CD14-positive monocyte (primary cell): ENCODE measurements at regions not wholly inside any gene's neighbourhood (a gene's known extent, or its start where the extent isn't known, plus 50 kb on each side); places are given as distances from the start of the nearest gene placed in this dataset.

Source experiments
- DNase-seq, 3 donors: peaks; one replicate each; pipeline ENCODE4 v3.0.0-alpha.2; 2011 to 2022
- H2AFZ ChIP-seq: 2 replicates; pipeline ENCODE4 v1.6.0; 2012; ENCODE audit warnings: mild to moderate bottlenecking, low read depth, low read length, inconsistent platforms; ENCODE audit not compliant: insufficient read depth, poor library complexity, severe bottlenecking
- H3K27ac ChIP-seq, 2 donors: 1 replicate in 1 of 2; 2 replicates in 1 of 2; pipeline ENCODE4 v1.5.1; 2012 to 2013; ENCODE audit warnings: low read length in 2 of 2, control low read depth in 1 of 2, inconsistent platforms in 1 of 2, low read depth in 1 of 2, mild to moderate bottlenecking in 1 of 2
- H3K27me3 ChIP-seq, 2 donors: one replicate each; pipeline versions ENCODE4 v1.6.0 to v1.6.1; 2011 to 2013; ENCODE audit warnings: low read length in 2 of 2; ENCODE audit not compliant: control insufficient read depth in 2 of 2, insufficient read depth in 2 of 2
- H3K36me3 ChIP-seq, 2 donors: replicated peaks in 1 of 2; 1 replicate in 1 of 2; 2 replicates in 1 of 2; pipeline versions ENCODE4 v1.5.1 to v1.6.1; 2012 to 2013; ENCODE audit warnings: low read length in 2 of 2, control low read depth in 1 of 2, inconsistent platforms in 1 of 2, mild to moderate bottlenecking in 1 of 2; ENCODE audit not compliant: insufficient read depth in 2 of 2, control insufficient read depth in 1 of 2
- H3K4me1 ChIP-seq, 2 donors: 1 replicate in 1 of 2; 2 replicates in 1 of 2; pipeline versions ENCODE4 v1.5.1 to v1.6.1; 2012 to 2013; ENCODE audit warnings: low read length in 2 of 2, control low read depth in 1 of 2, inconsistent platforms in 1 of 2, mild to moderate bottlenecking in 1 of 2, moderate library complexity in 1 of 2; ENCODE audit not compliant: insufficient read depth in 2 of 2, control insufficient read depth in 1 of 2
- H3K4me2 ChIP-seq: replicated peaks from 2 replicates; pipeline ENCODE3; 2012; ENCODE audit warnings: low read length, moderate library complexity, mild to moderate bottlenecking; ENCODE audit not compliant: poor library complexity, severe bottlenecking; ENCODE audit errors: extremely low read depth
- H3K4me3 ChIP-seq, 3 experiments: fragments of 200-600 bp in 1 of 3; sonication (generic) in 1 of 3; replicated peaks in 1 of 3; 1 replicate in 2 of 3; 2 replicates in 1 of 3; pipeline ENCODE4 v1.5.1; 2011 to 2013; ENCODE audit warnings: low read length in 3 of 3, mild to moderate bottlenecking in 3 of 3, control low read depth in 2 of 3, low read depth in 2 of 3, inconsistent platforms in 1 of 3, moderate library complexity in 1 of 3
- H3K79me2 ChIP-seq: 2 replicates; pipeline ENCODE4 v1.6.0; 2012; ENCODE audit warnings: mild to moderate bottlenecking, control low read depth, inconsistent platforms, low read length, moderate library complexity; ENCODE audit not compliant: insufficient read depth
- H3K9ac ChIP-seq: 2 replicates; pipeline ENCODE4 v1.6.0; 2017; ENCODE audit warnings: low read length, mild to moderate bottlenecking; ENCODE audit not compliant: insufficient read depth, poor library complexity, severe bottlenecking
- H3K9me3 ChIP-seq, 2 donors: replicated peaks in 1 of 2; 1 replicate in 1 of 2; 2 replicates in 1 of 2; pipeline versions ENCODE4 v1.5.1 to v1.6.1; 2012 to 2013; ENCODE audit warnings: low read length in 2 of 2, control low read depth in 1 of 2; ENCODE audit not compliant: control insufficient read depth in 1 of 2, insufficient read depth in 1 of 2
- H4K20me1 ChIP-seq: 2 replicates; pipeline ENCODE4 v1.6.0; 2012; ENCODE audit warnings: mild to moderate bottlenecking, low read length, control low read depth, moderate library complexity; ENCODE audit not compliant: insufficient read depth
- H3K27ac Mint-ChIP-seq, 7 donors: one replicate each; pipeline ENCODE4 v1.8.0; 2020; ENCODE audit warnings: mild to moderate bottlenecking in 7 of 7, mixed read lengths in 7 of 7, moderate library complexity in 6 of 7, inconsistent platforms in 2 of 7
- H3K27me3 Mint-ChIP-seq, 3 donors: one replicate each; pipeline ENCODE4 v1.8.0; 2021 to 2022; ENCODE audit warnings: low read depth in 3 of 3, mild to moderate bottlenecking in 3 of 3, mixed read lengths in 3 of 3, moderate library complexity in 3 of 3, inconsistent platforms in 1 of 3
- H3K36me3 Mint-ChIP-seq, 2 donors: one replicate each; pipeline ENCODE4 v1.8.0; 2020; ENCODE audit warnings: mixed read lengths in 2 of 2, inconsistent platforms in 1 of 2, mild to moderate bottlenecking in 1 of 2
- H3K4me1 Mint-ChIP-seq: one replicate; pipeline ENCODE4 v1.8.0; 2020; ENCODE audit warnings: mild to moderate bottlenecking, mixed read lengths
- H3K4me3 Mint-ChIP-seq, 2 donors: one replicate each; pipeline ENCODE4 v1.8.0; 2020; ENCODE audit warnings: mild to moderate bottlenecking in 2 of 2, mixed read lengths in 2 of 2, moderate library complexity in 1 of 2
- H3K9me3 Mint-ChIP-seq, 7 donors: one replicate each; pipeline ENCODE4 v1.8.0; 2020 to 2022; ENCODE audit warnings: mixed read lengths in 7 of 7, mild to moderate bottlenecking in 6 of 7, moderate library complexity in 6 of 7, inconsistent platforms in 2 of 7
- CTCF ChIP-seq: fragments of 200-600 bp; IDR thresholded peaks from one replicate; pipeline ENCODE4 v1.8.0; 2022; ENCODE audit warnings: antibody characterized with exemption, mild to moderate bottlenecking
- WGBS: methylation state at CpG from one replicate; pipeline ENCODE4 v1.1.5; 2013; ENCODE audit warnings: missing lambda C conversion rate; ENCODE audit not compliant: insufficient coverage; 5-methylcytosine and 5-hydroxymethylcytosine counted together
- intact Hi-C, 2 donors: fragments of 100-400 bp; cut with micrococcal nuclease; formaldehyde crosslinking; loops; one replicate each; pipeline versions ENCODE4 v1.15.0 to v1.15.1; 2023

GRCh38 chr12:77152623-77153193 lies 87.3 kb upstream of the E2F7 start:
- DNase-seq, result no peak
- Histone ChIP-seq H3K9me3 (no peaks in the 10 kb centered on the region), H3K4me2 (no peak overlapping the region), H2AFZ (no peak overlapping the region), H3K36me3 (no peaks in the 10 kb centered on the region), H3K27me3 (no peaks in the 10 kb centered on the region), H3K79me2 (no peaks in the 10 kb centered on the region), H3K27ac (no peak overlapping the region), H3K4me1 (no peaks in the 10 kb centered on the region), H3K4me3 (no peak overlapping the region), H4K20me1 (no peaks in the 10 kb centered on the region), H3K9ac (no peak overlapping the region)
- Mint-ChIP-seq H3K4me1 (no peaks in the 10 kb centered on the region), H3K27ac (no peak overlapping the region), H3K4me3 (no peak overlapping the region), H3K9me3 (no peaks in the 10 kb centered on the region), H3K36me3 (no peaks in the 10 kb centered on the region), H3K27me3 (peaks cover 0 to 2% (median 1%) of the 10 kb centered on the region in 3 donors)
- no CpG with 5 or more reads among the region's 2 CpGs for WGBS
- TF ChIP-seq CTCF, result no peak
- intact Hi-C loops, result no loop called here

GRCh38 chr12:77151030-77151429 lies 85.7 kb upstream of the E2F7 start:
- H2AFZ ChIP-seq, result no peak overlapping the region
- H3K4me1 ChIP-seq, result no peaks in the 10 kb centered on the region
- no peak overlapping the region for H3K27ac ChIP-seq
- intact Hi-C loops, result no loop called here
- no peak overlapping the region for H3K4me2 ChIP-seq
- peaks cover 1% of the 10 kb centered on the region for H3K4me1 Mint-ChIP-seq
- no peak for DNase-seq
- no peak overlapping the region for H3K27ac Mint-ChIP-seq
- no peak overlapping the region for H3K9ac ChIP-seq
- no peaks in the 10 kb centered on the region for H3K9me3 Mint-ChIP-seq
- no peak overlapping the region for H3K4me3 ChIP-seq
- peaks cover 2 to 3% (median 2%) of the 10 kb centered on the region in 3 donors for H3K27me3 Mint-ChIP-seq
- H3K9me3 ChIP-seq, result no peaks in the 10 kb centered on the region
- H3K36me3 ChIP-seq, result no peaks in the 10 kb centered on the region
- TF ChIP-seq CTCF, result no peak
- no peaks in the 10 kb centered on the region for H3K36me3 Mint-ChIP-seq
- H3K27me3 ChIP-seq, result no peaks in the 10 kb centered on the region
- no peak overlapping the region for H3K4me3 Mint-ChIP-seq
- 59% methylated on average over 4 of the region's 4 CpGs for WGBS
- H4K20me1 ChIP-seq, result no peaks in the 10 kb centered on the region
- no peaks in the 10 kb centered on the region for H3K79me2 ChIP-seq
